HepG2 (cell line): ENCODE measurements at regions not wholly inside any gene's neighbourhood (a gene's known extent, or its start where the extent isn't known, plus 50 kb on each side); places are given as distances from the start of the nearest gene placed in this dataset.

ENCODE experiments used
- CTCF ChIP-seq: sonication (generic); formaldehyde crosslinking; IDR thresholded peaks from 2 replicates; pipeline ENCODE4 v1.5.0; 2020; ENCODE audit warnings: mild to moderate bottlenecking, missing genetic modification reagents, moderate library complexity
- E2F5 ChIP-seq: sonication (generic); formaldehyde crosslinking; conservative IDR thresholded peaks from 2 replicates; pipeline ENCODE4 v1.4.0; 2020; ENCODE audit warnings: missing genetic modification reagents
- HIVEP1 ChIP-seq: sonication (generic); formaldehyde crosslinking; IDR thresholded peaks from 2 replicates; pipeline ENCODE4 v1.4.0; 2020; ENCODE audit warnings: mild to moderate bottlenecking, missing genetic modification reagents
- HMG20A ChIP-seq: IDR thresholded peaks from 2 replicates; pipeline ENCODE4 v1.6.1; 2016; ENCODE audit warnings: borderline replicate concordance
- IRF1 ChIP-seq: sonication (generic); formaldehyde crosslinking; IDR thresholded peaks from 2 replicates; pipeline ENCODE4 v1.4.0; 2020; ENCODE audit warnings: low read depth, mild to moderate bottlenecking, missing genetic modification reagents
- KDM1A ChIP-seq: IDR thresholded peaks from 2 replicates; pipeline ENCODE4 v1.6.1; 2016; ENCODE audit warnings: missing compliant biosample characterization
- KDM2A ChIP-seq: sonication (generic); formaldehyde crosslinking; IDR thresholded peaks from 2 replicates; pipeline ENCODE4 v1.4.0; 2020; ENCODE audit warnings: low read depth, missing genetic modification reagents, borderline replicate concordance
- KLF16 ChIP-seq, 2 experiments: sonication (generic) in 1 of 2; formaldehyde crosslinking in 1 of 2; IDR thresholded peaks; 2 replicates each; pipeline versions ENCODE4 v1.6.1 to v1.8.0; 2016 to 2023; ENCODE audit warnings: missing genetic modification reagents in 2 of 2, missing compliant biosample characterization in 1 of 2
- MATR3 ChIP-seq: sonication (generic); formaldehyde crosslinking; IDR thresholded peaks from 2 replicates; pipeline ENCODE4 v1.4.0; 2020; ENCODE audit warnings: missing genetic modification reagents
- POLR2AphosphoS5 ChIP-seq: IDR thresholded peaks from 2 replicates; pipeline ENCODE4 v1.6.1; 2012; ENCODE audit warnings: low read depth, low read length
- REST ChIP-seq, 2 experiments: IDR thresholded peaks; 2 replicates each; pipeline ENCODE4 v1.6.1; 2011 to 2012; ENCODE audit warnings: low read length in 2 of 2, borderline replicate concordance in 1 of 2, low read depth in 1 of 2, mild to moderate bottlenecking in 1 of 2, moderate library complexity in 1 of 2
- SAP130 ChIP-seq: IDR thresholded peaks from 2 replicates; pipeline ENCODE4 v1.6.1; 2016; ENCODE audit warnings: low read depth
- SMARCE1 ChIP-seq: fragments of 450-650 bp; IDR thresholded peaks from 2 replicates; pipeline ENCODE4 v1.6.1; 2017; ENCODE audit warnings: borderline replicate concordance
- SOX13 ChIP-seq, 3 experiments: fragments of 450-650 bp in 1 of 3; sonication (generic) in 1 of 3; formaldehyde crosslinking in 1 of 3; IDR thresholded peaks in 2 of 3; conservative IDR thresholded peaks in 1 of 3; 2 replicates each; pipeline versions ENCODE4 v1.5.0 to v1.6.1; 2016 to 2020; ENCODE audit warnings: antibody characterized with exemption in 1 of 3, mild to moderate bottlenecking in 1 of 3, missing compliant biosample characterization in 1 of 3, missing genetic modification reagents in 1 of 3, moderate library complexity in 1 of 3
- THAP9 ChIP-seq: sonication (generic); formaldehyde crosslinking; IDR thresholded peaks from 2 replicates; pipeline ENCODE4; 2020; ENCODE audit warnings: missing genetic modification reagents, mild to moderate bottlenecking, borderline replicate concordance
- YEATS2 ChIP-seq: sonication (generic); formaldehyde crosslinking; IDR thresholded peaks from 2 replicates; pipeline ENCODE4 v1.4.0; 2020; ENCODE audit warnings: missing genetic modification reagents, borderline replicate concordance
- YY1 ChIP-seq: IDR thresholded peaks from 2 replicates; pipeline ENCODE4 v1.6.1; 2011; ENCODE audit warnings: low read length, low read depth, moderate library complexity, mild to moderate bottlenecking; ENCODE audit not compliant: insufficient read depth, insufficient replicate concordance
- ZNF414 ChIP-seq: sonication (generic); formaldehyde crosslinking; IDR thresholded peaks from 2 replicates; pipeline ENCODE4 v1.5.0; 2020; ENCODE audit warnings: missing genetic modification reagents

- TF ChIP-seq THAP9 (CRISPR knock-in tag) (no peak), E2F5 (CRISPR knock-in tag) (no peak), REST (IDR thresholded peaks at IDR 0.05; ENCODE audit: borderline replicate concordance in 1 of 2, low read depth in 1 of 2, low read length in 2 of 2) (no peak), YEATS2 (CRISPR knock-in tag) (no peak), SAP130 (CRISPR knock-in tag) (0 out of 2 replicates have a peak, but pooled peaks have one; percentile 1), HMG20A (CRISPR knock-in tag) (no peak), SMARCE1 (no peak), CTCF (peak; percentile 51), KLF16 (CRISPR knock-in tag; IDR thresholded peaks at IDR 0.05) (0 out of 4 replicates have a peak, but pooled peaks of 1 of the 2 experiments have one; percentile 22), KDM1A (CRISPR knock-in tag) (no peak), KDM2A (CRISPR knock-in tag) (no peak), POLR2AphosphoS5 (no peak), YY1 (no peak), IRF1 (no peak), SOX13 (IDR thresholded peaks at IDR 0.05) (no peak), SOX13 (CRISPR knock-in tag; conservative IDR thresholded peaks at IDR 0.05 in 1 of 2, IDR thresholded peaks at IDR 0.05 in 1 of 2) (no peak), ZNF414 (CRISPR knock-in tag) (no peak), HIVEP1 (CRISPR knock-in tag) (no peak), MATR3 (CRISPR knock-in tag) (no peak)
Measured at GRCh38 chr3:182710557-182711157, 82.6 kb upstream of the ATP11B start (continued).
